HFF-Myc (cell line): ENCODE measurements at regions not wholly inside any gene's neighbourhood (a gene's known extent, or its start where the extent isn't known, plus 50 kb on each side); places are given as distances from the start of the nearest gene placed in this dataset.

ENCODE experiments used
- DNase-seq: peaks from one replicate; pipeline ENCODE4 v3.0.0-alpha.2; 2011; ENCODE audit warnings: low read depth; ENCODE audit errors: extremely low read depth
- H3K4me3 ChIP-seq: replicated peaks from 2 replicates; pipeline ENCODE4 v1.5.1; 2011; ENCODE audit warnings: low read depth, mild to moderate bottlenecking, control low read depth, low read length
- TF ChIP-seq, protein P1 (sequence below): IDR thresholded peaks from 2 replicates; pipeline ENCODE4 v1.5.1; 2012; ENCODE audit warnings: mild to moderate bottlenecking, low read depth, low read length, control low read depth; ENCODE audit errors: missing control alignments

DNA sequence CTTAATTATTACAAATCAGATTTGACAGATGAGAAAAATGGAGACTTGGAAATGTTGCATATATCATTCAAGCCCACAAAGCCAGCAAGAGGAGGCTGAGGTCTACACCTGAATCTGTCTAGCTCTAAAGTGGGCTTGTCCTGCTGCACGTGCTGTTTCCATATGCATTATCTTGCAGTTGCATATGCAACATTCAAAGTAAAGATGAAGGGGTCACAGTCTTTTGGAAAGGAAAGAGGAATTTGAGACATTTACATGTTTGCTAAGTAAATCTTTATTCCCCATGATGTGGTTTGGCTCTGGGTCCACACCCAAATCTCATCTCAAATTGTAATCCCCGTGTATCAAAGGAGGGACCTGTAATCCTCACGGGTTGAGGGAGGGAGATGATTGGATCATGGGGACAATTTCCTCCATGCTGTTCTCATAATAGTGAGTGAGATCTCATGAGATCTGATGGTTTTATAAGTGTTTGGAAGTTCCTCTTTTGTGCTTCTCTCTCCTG is 98.3 kb downstream of the BACH1 start:
- TF ChIP-seq, protein P1, sequence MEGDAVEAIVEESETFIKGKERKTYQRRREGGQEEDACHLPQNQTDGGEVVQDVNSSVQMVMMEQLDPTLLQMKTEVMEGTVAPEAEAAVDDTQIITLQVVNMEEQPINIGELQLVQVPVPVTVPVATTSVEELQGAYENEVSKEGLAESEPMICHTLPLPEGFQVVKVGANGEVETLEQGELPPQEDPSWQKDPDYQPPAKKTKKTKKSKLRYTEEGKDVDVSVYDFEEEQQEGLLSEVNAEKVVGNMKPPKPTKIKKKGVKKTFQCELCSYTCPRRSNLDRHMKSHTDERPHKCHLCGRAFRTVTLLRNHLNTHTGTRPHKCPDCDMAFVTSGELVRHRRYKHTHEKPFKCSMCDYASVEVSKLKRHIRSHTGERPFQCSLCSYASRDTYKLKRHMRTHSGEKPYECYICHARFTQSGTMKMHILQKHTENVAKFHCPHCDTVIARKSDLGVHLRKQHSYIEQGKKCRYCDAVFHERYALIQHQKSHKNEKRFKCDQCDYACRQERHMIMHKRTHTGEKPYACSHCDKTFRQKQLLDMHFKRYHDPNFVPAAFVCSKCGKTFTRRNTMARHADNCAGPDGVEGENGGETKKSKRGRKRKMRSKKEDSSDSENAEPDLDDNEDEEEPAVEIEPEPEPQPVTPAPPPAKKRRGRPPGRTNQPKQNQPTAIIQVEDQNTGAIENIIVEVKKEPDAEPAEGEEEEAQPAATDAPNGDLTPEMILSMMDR = no peak
- no peak for DNase-seq
- no peak overlapping the region for H3K4me3 ChIP-seq

DNA sequence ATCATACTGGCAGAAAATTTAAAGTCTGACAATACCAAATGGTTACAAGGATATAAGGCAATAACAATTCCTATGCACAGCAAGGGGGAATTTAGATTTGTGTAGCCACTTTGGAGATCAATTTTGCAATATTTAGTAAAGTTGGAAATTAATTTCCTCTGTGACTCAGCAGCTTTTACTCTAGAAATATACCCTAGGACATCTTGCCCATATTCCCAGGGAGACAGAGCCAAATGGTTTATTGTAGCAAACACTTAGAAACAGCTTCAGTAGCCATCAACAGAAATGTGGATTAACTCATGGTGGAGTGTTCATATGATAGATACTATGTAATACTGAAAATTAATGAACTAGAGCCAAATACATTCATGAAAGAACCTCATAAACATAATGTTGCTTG is 104.6 kb downstream of the BACH1 start:
- no peak for DNase-seq
- TF ChIP-seq, protein P1 = no peak
- no peak overlapping the region for H3K4me3 ChIP-seq

DNA sequence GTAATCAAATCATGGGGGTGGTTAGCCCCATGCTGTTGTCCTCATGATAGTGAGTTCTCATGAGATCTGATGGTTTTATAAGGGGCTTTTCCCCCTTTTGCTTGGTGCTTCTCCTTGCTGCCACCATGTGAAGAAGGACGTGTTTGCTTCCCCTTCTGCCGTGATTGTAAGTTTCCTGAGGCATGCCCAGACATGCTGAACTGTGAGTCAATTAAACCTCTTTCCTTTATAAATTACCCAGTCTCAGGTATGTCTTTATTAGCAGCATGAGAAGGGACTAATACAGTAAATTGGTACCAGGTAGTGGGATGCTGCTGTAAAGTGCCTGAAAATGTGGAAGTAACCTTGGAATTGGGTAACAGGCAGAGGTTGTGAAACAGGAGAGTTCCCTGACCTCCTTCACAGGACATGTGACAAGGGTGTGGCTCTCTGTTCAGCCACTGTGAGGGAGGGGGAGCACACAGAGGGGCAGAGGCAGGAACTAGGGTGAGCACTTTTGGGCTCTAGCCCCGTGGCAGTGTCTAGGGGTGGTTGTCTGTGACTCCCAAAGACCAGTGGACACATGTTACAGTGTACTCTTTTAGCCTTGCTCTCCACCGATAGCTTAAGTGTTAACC is 105.3 kb downstream of the BACH1 start:
- TF ChIP-seq, protein P1 = no peak
- no peak overlapping the region for H3K4me3 ChIP-seq
- DNase-seq = peak; percentile 5

DNA sequence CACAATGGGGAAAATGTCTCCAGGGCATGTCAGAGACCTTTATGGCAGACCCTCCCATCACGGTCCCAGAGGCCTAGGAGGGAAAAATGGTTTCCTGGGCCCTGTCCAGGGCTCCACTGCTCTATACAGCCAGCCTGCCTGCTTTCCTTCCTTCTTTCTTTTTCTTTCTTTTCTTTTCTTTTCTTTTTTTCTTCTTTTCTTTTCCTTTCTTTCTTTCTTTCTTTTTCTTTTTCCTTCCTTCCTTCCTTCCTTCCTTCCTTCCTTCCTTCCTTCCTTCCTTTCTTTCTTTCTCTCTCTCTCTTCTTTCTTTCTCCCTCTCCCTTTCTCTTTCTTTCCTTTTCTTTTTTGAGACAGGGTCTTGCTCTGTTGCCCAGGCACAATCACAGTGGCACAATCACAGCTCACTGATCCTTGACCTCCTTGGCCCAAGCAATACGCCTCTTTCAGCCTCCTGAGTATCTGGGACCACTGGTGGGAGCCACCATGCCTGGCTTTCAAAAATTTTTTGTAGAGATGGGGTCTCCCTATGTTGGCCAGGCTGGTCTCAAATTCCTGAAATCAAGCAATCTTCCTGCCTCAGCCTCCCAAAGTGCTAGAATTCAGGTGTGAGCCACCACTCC is 106.9 kb downstream of the BACH1 start:
- DNase-seq = no peak
- no peak overlapping the region for H3K4me3 ChIP-seq
- TF ChIP-seq, protein P1 = no peak

DNA sequence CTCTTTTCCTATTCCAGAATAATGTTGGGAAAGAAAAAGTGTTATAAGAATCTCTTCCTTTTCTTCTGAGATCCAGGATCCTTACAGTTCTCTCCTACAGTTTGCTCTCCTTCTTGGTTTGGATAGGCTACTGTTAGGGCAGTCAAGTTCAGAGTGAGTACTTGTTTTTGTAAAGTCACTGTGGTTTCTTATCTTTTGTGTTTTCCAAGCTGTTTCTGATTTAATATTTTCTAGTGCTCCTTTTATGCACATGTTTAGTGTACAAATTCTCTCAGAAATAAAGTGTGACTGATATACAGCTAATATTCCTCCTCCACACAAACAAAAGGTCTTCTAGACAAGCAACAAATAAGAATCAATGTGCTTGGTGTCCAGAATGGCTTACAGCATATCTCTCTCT is 107.7 kb downstream of the BACH1 start:
- TF ChIP-seq, protein P1 = no peak
- no peak overlapping the region for H3K4me3 ChIP-seq
- no peak for DNase-seq

DNA sequence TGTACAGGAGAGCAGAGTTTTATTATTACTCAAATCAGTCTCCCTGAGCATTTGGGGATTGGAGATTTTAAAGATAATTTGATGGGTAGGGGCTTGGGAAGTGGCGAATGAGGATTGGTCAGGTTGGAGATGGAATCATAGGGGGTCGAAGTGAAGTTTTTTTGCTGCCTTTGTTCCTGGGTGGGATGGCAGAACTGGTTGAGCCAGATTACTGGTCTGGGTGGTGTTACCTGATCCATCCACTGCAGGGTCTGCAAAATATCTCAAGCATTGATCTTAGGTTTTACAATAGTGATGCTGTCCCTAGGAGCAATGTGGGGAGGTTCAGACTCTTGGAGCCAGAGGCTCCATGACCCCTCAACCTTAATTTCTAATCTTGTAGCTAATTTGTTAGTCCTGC is 108.8 kb downstream of the BACH1 start:
- TF ChIP-seq, protein P1 = no peak
- DNase-seq = no peak

DNA sequence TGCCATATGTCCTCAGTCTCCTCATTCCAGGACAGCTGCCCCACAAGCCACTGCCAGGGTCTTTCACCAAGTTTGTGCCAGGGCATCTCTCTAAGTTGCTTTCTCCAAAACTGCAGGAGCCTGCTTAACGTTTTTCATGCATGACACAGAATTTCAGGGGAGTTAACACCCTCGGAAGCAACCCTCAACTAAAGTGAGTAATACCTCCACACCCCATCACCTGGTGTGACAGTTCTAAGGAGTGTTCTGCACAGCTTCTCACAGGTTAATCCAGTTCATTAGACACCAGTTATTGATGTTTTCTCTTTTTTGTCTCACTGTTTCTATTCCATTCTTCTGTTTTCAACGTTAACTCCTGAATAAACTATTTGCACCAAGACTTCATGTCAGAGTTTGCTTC is 115.0 kb downstream of the BACH1 start:
- DNase-seq = no peak
- TF ChIP-seq, protein P1 = no peak
- H3K4me3 ChIP-seq = no peak overlapping the region

More for the DNA sequence above, 108.8 kb downstream of the BACH1 start:
- no peak overlapping the region for H3K4me3 ChIP-seq
